Activated CD8-positive, alpha-beta memory T cell treated with anti-CD3 and anti-CD28 coated beads, Interleukin-2, amount 50 U/mL, for 24 hours (primary cell): ENCODE measurements at regions not wholly inside any gene's neighbourhood (a gene's known extent, or its start where the extent isn't known, plus 50 kb on each side); places are given as distances from the start of the nearest gene placed in this dataset.
"Not testable (repeated sequence)": the region's sequence is repeated elsewhere in the genome, so short reads cannot be mapped to it uniquely, and the experiment has no call there.

Source experiments
- DNase-seq: peaks from one replicate; pipeline ENCODE4 v3.0.0-alpha.2; 2020; ENCODE audit errors: extremely low read depth

DNA sequence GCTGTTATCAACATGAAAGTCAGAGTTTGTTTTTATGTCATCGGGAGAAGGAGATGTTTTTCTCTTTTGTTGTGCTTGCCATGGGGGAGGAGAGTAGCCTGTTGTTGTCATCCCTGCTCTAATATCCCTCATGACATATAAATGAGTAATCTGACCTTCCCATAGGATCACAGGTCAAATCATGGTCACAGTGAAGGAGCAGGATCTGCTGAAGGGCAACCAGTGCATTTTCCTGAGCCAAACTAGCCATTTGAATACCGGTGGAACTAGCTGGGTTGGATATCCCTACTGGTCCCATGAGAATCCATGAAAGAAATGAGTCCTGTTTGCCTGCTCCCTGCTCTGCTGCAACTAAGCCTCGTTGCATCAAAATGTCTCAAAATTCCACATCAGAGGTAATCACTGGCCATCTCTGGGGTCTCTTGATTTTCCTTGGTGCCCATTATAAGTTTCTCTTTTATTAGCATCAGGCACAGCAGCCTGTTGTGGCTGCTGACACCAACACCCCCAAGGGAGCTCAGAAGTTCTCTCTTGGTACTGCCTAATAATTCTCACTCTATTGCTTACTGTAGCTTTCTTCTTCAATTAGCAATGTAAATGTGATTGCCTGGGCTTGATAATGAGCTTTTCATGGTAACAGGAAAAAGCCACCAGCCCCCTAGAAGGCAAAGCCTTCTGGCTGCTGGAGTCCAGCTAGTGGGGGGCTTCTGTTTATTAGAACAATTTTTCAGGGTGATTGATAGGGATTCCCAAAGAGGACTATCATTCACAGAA is 211.4 kb upstream of the ERCC4 start:
- DNase-seq: no peak

DNA sequence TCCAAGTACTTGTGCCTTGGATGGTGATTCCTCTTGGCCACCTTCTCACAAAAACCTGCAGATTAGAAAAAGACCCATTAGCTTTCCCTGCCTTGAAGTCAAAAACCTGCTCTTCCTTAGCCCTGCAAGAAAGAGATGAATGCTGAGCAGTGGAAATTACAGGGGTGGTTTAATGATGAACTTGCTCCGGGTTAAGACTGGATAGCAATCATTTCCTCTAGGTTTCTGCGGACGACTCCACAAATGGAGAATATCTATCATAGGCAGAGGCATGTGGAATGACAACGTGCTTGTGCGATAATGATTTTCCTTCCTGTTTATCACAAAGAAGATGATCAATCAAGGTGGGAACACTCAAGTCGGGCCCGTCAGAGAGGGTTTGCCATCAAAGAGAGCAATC is 201.2 kb upstream of the ERCC4 start:
- no peak for DNase-seq

DNA sequence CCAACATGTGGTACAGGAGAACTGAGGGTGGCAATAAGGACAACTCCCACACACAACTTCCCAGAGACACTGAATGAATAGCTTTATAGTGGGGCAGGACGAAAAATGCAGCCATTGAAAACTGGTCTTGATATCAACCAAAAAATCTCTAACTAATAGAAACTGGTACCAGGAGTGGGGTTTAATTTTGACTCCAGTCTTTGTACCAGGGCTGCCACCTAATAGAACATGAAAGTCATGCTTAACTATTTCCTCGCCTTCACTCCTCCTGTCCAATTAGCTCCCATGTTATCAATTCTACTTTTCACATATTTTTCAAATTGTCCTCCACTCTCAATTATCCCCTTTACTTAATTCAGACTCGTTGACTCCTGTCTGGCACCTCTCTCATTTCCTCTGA is 192.0 kb upstream of the ERCC4 start:
- no peak for DNase-seq

DNA sequence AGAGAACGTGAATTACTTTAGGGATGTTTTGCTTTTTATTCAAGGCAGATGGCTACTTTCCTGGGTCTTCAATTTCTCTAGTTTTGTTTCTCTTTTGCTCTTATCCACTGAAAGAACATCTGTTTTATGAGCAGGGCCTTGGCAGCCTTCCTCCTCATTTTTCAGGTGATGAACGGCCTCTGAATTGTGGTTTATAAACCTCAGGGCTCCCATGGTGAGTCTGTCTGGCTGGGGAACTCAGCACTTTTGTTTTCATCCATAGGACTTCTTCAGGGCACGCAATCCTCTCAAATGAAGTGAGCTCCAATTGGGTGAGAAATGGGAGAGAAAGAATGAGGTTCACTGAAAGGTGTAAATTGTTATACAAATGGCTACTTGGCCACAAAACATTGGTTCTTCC is 186.4 kb upstream of the ERCC4 start:
- no peak for DNase-seq

DNA sequence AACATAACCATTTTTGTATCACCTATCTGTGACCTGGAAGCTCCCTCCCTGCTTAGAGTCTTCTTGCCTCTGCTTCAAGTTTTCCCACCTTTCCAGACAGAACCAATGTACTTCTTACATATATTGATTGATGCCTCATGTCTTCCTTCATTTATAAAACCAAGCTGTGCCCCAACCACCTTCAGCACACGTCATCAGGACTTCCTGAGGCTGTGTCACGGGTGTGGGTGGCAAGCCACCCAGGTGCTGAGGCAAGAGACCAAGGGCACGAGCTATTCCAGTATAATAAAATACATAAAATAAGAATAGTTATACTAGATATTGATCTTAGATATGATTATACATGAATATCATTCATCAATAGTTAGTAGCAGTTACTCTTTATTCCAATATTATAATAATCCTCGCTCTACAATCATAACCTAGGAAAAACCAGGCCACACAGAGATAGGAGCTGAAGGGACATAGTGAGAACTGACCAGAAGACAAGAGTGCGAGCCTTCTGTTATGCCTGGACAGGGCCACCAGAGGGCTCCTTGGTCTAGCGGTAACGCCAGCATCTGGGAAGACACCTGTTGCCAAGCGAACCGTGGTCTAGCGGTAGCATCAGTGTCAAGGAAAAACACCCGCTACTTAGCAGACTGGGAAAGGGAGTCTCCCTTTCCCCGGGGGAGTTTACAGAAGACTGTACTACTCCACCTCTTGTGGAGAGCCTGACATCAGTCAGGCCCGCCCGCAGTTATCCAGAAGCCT is 180.2 kb upstream of the ERCC4 start:
- DNase-seq: not testable (repeated sequence)

DNA sequence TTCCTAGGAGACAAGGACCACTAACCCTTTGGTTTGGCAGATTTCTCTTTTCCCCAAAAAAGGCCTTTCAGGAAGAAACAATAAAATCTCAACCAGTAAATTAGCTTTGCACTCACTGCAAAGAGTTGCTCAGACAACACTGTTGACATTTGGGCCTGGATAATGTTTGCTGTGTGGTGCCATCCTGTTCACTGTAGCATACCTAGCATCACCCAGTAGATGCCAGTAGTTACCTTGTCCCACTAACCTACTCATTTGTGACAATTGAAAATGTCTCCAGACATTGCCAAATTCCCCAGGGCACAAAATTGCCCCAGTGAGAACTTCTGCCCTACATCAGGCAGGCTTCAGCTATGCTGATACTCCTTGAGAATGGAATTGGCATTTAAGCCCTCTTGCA is 177.0 kb upstream of the ERCC4 start:
- DNase-seq: no peak

DNA sequence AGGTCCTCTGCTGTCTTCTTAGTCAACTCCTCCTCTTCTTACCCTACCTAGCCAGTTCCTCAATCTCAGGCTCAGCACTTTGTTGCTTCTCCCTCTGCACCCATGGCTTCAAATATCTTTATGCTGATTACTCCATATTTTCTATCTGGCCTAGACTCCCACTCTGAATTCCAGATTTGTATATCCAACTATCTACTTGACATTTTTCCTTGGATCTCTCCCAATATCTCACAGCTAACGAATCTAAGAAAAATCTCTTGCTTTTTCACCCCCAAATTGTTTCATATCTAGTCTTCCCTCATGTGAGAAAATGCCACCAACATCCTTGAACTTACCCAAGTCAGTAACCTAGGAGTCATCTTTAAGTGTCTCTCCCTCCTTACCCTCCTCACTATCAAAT is 176.4 kb upstream of the ERCC4 start:
- DNase-seq: no peak

DNA sequence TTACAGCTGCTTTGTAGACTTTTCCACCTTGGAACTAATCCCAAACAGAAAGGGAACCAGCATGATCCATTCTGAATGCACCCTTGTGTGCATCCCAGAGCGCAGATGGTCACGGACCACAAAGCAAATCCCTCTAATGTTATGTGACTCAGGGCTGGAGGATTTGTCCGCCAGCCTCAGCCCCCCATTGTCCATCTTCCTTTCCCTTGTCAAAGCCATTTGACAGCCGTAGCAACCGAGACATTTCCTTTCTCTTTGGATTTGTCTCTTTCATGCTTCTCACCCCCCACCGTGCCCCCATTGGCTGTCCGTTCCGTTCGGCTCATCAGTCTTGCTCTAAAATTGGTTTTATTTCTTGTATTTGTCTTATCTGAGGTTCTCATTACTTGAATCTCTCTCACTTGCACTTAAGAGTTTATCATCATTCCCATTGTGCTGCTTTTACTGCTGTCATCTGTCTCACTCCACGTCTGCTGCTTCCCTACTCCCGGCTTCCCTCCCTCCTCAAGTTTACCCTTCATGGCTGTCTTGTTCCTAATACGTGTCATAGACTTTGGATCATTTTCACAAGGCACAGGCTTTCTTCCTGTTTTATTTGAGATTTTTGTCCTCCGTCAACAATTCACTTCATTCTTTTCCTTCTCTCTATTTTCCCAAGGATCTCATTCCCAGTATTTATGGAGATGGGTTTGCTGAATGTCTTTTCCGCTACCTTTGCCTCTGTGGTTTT is 163.4 kb upstream of the ERCC4 start:
- DNase-seq: no peak

DNA sequence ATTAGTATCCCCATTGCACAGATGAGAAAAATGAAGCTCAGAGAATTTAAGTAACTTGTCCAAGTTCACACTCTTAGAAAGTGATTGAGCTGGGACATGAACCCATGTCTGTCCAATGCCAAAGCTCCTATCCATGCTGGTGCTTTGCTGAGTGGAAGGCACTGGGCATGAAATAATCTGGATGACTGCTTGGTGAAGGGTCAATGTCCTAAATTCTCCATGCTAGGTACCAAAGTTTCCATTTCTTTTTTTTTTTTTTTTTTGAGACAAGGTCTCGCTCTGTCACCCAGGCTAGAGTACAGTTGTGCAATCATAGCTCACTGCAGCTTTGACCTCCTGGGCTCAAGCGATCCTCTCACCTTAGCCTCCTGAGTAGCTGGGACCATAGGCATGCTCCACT is 153.6 kb upstream of the ERCC4 start:
- no peak for DNase-seq

DNA sequence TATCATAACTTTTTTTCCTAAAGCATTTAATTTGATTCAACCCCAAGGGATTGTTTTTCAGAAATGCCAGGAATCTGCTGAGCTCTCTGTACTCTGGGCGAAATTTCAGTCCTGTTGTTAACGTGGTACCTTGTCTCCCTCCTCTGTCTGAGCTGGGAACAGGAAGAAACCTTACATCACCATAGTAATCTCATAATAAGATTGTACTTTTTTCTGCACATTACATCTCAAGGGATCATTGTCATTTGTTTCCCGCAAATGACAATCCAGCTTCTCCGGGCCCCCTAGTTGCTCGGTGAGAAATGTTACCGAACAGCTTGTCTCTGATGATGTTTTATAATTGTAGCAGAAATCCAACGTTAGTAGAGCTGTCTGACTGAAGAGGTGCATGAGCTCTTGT is 152.7 kb upstream of the ERCC4 start:
- no peak for DNase-seq

DNA sequence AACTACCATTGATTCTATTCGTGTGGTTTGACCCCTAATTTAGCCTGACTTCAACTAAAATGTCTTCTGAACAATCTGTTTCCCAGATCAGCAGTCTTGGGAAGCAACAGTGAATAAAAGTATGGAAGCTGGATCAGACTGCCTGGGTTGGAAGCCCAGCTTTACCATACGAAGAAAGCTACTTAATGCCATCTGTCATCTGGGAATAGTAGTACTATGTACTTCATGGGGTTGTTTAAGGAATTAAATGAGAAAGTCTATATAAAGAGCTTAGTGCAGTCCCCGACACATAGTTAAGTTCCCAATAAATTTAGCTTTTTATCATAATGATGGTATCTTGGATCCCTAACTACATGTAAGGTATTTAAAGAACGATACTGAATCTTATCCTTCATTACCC is 151.5 kb upstream of the ERCC4 start:
- no peak for DNase-seq

DNA sequence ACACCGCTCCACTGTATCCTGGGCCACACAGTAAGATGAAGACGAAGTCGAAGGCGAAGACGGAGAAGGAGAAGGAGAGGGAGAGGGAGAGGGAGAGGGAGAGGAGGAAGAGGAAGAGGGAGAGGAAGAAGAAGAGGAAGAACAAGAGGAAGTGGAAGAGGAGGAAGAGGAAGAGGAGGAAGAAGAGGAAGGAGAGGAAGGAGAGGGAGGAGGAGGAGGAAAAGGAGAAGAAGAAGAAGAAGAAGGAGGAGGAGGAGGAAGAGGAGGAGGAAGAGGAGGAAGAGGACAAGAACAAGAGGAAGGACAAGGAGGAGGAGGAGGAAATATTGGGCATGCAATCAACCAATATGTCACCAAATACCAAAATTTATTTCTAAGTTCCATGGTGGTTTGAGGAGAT is 149.5 kb upstream of the ERCC4 start:
- no peak for DNase-seq

DNA sequence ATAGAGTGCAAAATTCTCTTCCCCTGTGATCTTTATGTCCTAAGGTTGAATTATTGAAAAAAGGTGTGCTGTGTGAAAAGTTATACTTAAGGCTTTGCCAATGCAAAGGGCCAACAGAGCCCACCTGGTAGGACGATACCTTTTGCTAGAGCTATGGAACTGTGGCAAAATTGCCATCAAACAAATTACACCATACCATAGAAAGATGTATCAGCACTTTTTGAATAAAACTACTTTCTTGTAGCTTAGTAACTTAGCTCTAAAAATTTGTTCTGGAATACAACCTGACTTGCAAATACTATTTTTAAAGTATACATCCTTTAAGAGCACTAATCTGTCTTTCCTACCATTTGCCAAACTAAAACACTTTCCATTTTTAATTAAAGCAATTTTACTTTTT is 147.2 kb upstream of the ERCC4 start:
- no peak for DNase-seq

DNA sequence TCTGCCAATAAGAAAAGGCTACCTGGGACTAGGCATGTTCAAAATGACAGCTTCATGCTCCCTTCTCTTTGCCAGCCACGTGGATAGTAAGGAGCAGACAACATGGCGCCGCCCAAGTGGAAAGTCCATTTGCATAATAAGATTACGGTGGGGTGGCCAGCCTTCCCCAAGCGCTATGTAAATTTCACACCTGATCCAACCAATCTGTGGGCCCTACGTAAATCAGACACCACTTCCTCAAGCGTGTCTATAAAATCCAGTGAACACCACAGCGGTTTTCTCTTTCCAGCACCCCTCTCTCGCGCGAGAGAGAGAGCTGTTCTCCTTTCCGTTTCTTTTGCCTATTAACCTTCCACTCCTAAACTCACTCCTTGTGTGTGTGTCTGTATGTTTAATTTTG is 140.3 kb upstream of the ERCC4 start:
- no peak for DNase-seq

DNA sequence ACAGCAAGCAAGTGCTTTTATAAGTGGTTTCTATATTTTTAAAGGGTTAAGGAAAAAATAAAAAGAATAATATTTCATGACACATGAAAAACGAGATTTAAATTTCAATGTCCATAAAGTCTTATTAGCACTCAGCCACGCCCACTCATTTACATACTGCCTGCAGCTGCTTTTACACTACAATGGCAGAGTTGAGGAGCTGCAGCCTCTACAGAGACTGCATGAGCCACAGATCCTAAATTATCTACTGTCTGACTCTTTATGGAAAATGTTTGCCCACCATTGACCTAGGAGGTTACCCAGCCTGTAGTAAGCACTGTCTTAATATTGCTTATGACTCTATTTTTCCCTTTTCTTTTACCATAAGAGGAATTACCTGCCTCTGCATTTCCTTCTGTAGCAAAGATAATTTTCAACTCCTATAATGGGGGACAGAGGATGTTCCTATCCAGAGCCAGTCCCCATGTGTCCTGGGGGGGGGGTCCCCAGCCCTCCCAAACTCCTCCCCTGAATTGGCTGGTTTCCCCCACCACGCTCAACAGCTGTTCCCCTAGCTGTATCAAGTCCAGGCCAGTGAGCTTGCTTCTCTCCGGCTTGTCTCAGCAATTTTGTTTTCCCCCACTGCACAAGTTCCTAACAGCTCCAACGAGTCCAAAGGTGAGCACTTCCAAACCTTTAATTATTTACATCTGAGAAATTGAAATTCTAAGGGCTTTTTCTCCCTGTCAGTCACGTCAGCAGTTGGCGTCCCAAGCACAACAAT is 139.4 kb upstream of the ERCC4 start:
- DNase-seq: no peak

DNA sequence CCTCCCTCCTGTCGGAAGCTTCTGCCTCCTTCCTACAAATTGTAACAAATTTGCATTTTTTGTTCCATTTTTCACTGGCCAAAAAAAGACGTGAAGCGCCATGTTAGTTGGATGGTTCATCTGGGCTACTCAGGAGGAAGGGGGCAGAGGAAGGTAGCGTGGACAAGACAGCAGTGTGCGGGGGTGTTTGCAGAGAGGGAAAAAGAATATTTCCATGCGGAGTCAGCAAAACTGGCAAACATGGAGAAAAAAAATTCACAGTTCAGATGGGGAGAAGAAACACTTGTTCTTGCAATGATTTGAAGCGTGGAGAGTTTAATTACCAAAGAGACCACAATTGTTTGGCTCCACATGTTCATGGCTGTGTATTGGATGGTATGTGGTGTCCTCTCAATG is 138.8 kb upstream of the ERCC4 start:
- DNase-seq: no peak

DNA sequence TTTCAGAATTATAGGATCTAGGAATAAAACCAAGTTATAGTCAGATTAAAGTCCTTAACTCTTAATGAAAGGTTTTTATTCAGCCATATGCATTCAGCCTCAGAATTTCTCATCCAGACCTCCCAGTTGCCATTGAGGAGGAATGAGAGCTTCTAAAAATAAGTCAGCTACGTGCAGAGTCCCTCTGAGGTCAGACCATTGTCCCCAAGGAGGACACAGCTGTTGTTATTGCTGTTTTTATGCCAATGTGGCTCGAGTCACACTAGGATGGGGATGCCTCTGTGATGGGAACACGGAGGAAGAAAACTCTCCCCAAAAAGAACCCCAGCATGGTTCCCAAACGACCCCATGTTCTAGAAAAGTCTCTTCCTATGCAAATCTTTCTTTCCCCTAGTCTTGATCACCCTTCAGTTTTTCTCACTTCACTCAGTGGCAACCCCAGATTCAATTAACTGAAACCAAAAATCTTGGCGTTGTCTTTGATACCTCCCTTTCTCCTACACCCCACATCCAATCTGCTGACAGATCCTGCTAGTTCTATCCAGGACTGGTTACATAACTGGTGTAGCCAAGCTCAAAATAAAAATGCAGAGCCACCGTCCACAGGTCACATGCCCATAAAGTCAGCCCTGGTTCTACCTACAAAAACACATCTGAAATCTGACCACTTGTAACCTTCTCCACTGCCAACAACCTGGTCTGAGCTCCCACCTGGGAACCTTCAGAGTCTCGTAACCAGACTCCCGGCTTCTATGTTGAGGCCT is 138.2 kb upstream of the ERCC4 start:
- DNase-seq: no peak

DNA sequence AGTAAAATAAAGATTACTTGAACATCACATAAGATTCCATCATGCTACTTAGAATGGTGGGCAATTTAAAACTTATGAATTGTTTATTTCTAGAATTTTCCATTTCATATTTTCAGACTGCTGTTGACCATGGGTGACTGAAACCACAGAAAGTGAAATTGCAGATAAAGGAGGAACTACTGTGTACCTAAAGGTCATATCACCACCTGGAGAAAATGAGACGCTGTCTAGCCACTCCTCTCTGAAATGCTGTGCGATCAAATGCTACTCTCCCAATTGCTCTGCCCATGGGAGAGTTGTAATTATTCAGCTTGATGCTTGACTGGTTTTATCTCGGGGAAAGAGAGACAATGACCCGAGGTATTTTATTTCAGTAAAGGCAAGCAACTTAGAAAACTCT is 128.9 kb upstream of the ERCC4 start:
- no peak for DNase-seq

DNA sequence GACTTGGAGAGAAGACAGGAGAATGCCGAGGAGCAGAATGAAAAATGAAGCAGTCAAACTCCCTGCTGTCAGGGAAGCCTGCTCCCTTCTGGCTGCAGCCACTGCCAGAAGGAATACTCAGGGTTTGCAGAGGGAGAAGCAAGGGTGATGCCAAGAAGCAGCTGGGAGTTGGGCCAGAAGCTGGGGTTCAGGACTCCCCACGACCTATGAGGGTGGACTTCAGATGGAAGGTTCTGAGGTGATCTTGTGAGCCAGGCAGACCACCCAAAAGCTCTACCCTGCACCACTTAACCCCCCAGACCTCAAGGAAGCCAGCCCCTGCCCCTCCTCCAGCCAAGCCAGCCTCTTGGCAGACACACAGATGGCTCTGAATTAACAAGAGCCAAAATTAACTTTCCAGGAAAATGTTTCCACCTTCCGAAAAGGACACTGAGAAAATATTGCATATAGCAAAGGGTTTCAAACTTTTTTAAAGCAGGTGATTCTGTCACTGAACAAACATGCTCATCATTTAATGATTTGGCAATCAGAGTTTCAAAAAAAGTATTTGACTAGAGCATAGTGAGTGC is 126.0 kb upstream of the ERCC4 start:
- DNase-seq: no peak

DNA sequence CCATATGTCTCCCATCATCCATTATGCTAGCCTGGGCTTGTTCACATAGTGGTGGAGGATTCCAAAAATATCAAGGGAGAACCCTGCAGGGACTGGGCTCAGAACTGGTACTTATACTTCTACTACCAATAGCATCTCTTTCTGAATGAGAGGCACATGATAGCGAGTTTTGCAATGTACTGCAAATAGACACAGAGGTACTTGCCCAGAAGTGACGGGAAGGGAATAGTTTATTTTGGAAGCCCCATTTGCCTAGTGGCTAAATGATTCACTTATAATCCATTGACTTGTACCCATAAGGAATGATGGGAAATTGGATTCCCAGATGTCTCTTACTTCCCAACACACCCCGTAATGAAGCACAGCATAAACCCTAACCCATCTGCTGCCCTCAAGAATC is 124.8 kb upstream of the ERCC4 start:
- no peak for DNase-seq

DNA sequence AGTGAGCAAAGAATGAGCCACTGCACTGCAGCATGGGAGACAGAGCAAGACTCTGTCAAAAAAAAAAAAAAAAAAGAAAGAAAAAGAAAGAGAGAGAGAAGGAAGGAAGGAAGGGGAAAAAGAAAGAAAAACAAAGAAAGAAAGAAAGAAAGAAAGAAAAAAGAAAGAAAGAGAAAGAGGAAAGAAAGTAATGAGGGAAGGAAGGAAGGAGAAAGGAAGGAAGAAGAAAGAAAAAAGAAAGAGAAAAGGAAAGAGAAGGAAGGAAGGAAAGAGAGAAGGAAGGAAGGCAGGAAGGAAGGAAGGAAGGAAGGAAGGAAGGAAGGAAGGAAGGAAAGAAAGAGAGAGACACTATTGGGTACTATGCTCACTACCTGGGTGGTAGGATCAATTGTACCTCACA is 122.2 kb upstream of the ERCC4 start:
- DNase-seq: no peak
